Ishikawa (cell line): ENCODE measurements at regions not wholly inside any gene's neighbourhood (a gene's known extent, or its start where the extent isn't known, plus 50 kb on each side); places are given as distances from the start of the nearest gene placed in this dataset.

ENCODE experiments used
- CEBPB ChIP-seq: IDR thresholded peaks from 2 replicates; pipeline ENCODE4 v1.6.1; 2012
- CREB1 ChIP-seq: IDR thresholded peaks from 2 replicates; pipeline ENCODE4 v1.6.1; 2012; ENCODE audit warnings: low read depth
- EGR1 ChIP-seq: IDR thresholded peaks from 2 replicates; pipeline ENCODE4 v1.6.1; 2012
- EP300 ChIP-seq: IDR thresholded peaks from 2 replicates; pipeline ENCODE4 v1.6.1; 2012; ENCODE audit warnings: borderline replicate concordance
- FOXM1 ChIP-seq: IDR thresholded peaks from 2 replicates; pipeline ENCODE4 v1.6.1; 2012; ENCODE audit warnings: low read depth, borderline replicate concordance
- NFIC ChIP-seq: IDR thresholded peaks from 2 replicates; pipeline ENCODE4 v1.6.1; 2012
- RAD21 ChIP-seq: IDR thresholded peaks from 2 replicates; pipeline ENCODE4 v1.6.1; 2012; ENCODE audit warnings: low read depth
- TAF1 ChIP-seq: IDR thresholded peaks from 2 replicates; pipeline ENCODE4 v1.6.1; 2012; ENCODE audit warnings: low read depth, mild to moderate bottlenecking
- TCF12 ChIP-seq: IDR thresholded peaks from 2 replicates; pipeline ENCODE4 v1.6.1; 2012; ENCODE audit warnings: low read depth
- TEAD4 ChIP-seq: IDR thresholded peaks from 2 replicates; pipeline ENCODE4 v1.6.1; 2012
- YY1 ChIP-seq: IDR thresholded peaks from 2 replicates; pipeline ENCODE4 v1.6.1; 2012; ENCODE audit warnings: low read depth
- ZBTB7A ChIP-seq: IDR thresholded peaks from 2 replicates; pipeline ENCODE4 v1.6.1; 2012; ENCODE audit warnings: low read depth
- TF ChIP-seq, protein P1 (sequence below): IDR thresholded peaks from 2 replicates; pipeline ENCODE4 v1.6.1; 2012
- TF ChIP-seq, protein P2 (sequence below): IDR thresholded peaks from 2 replicates; pipeline ENCODE4 v1.6.1; 2012
- TF ChIP-seq, protein P3 (sequence below): IDR thresholded peaks from 2 replicates; pipeline ENCODE4 v1.6.1; 2012; ENCODE audit warnings: low read depth, mild to moderate bottlenecking

DNA sequence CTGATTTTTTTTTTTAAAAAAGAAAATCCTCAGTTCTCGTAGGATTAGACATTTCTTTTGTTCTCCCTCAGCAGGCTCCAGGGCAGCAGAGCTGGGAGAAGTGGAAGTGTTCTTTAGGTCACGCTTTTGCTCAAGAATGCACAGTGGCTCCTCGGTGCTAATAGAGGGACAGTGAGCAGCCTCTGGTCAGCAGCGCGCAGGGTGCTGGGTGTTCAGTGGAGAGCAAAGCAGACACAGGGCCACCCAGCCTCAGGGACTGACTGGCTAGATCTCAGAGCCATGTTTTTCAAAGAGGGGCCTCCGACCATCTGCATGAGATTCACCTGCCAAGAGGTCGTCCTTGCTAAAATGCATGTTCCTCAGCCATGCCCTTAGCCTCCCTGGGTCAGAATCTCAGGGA, 218.8 kb downstream of the HAUS1 start:
- TF ChIP-seq, protein P1, sequence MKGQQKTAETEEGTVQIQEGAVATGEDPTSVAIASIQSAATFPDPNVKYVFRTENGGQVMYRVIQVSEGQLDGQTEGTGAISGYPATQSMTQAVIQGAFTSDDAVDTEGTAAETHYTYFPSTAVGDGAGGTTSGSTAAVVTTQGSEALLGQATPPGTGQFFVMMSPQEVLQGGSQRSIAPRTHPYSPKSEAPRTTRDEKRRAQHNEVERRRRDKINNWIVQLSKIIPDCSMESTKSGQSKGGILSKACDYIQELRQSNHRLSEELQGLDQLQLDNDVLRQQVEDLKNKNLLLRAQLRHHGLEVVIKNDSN: no peak
- TF ChIP-seq TAF1 (no peak), RAD21 (no peak), EGR1 (no peak), CREB1 (no peak), TEAD4 (no peak), NFIC (no peak), CEBPB (no peak), EP300 (no peak), FOXM1 (no peak), TCF12 (no peak), YY1 (no peak), ZBTB7A (no peak)
- TF ChIP-seq, protein P2, sequence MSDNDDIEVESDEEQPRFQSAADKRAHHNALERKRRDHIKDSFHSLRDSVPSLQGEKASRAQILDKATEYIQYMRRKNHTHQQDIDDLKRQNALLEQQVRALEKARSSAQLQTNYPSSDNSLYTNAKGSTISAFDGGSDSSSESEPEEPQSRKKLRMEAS: no peak
- TF ChIP-seq, protein P3, sequence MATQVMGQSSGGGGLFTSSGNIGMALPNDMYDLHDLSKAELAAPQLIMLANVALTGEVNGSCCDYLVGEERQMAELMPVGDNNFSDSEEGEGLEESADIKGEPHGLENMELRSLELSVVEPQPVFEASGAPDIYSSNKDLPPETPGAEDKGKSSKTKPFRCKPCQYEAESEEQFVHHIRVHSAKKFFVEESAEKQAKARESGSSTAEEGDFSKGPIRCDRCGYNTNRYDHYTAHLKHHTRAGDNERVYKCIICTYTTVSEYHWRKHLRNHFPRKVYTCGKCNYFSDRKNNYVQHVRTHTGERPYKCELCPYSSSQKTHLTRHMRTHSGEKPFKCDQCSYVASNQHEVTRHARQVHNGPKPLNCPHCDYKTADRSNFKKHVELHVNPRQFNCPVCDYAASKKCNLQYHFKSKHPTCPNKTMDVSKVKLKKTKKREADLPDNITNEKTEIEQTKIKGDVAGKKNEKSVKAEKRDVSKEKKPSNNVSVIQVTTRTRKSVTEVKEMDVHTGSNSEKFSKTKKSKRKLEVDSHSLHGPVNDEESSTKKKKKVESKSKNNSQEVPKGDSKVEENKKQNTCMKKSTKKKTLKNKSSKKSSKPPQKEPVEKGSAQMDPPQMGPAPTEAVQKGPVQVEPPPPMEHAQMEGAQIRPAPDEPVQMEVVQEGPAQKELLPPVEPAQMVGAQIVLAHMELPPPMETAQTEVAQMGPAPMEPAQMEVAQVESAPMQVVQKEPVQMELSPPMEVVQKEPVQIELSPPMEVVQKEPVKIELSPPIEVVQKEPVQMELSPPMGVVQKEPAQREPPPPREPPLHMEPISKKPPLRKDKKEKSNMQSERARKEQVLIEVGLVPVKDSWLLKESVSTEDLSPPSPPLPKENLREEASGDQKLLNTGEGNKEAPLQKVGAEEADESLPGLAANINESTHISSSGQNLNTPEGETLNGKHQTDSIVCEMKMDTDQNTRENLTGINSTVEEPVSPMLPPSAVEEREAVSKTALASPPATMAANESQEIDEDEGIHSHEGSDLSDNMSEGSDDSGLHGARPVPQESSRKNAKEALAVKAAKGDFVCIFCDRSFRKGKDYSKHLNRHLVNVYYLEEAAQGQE: no peak

DNA sequence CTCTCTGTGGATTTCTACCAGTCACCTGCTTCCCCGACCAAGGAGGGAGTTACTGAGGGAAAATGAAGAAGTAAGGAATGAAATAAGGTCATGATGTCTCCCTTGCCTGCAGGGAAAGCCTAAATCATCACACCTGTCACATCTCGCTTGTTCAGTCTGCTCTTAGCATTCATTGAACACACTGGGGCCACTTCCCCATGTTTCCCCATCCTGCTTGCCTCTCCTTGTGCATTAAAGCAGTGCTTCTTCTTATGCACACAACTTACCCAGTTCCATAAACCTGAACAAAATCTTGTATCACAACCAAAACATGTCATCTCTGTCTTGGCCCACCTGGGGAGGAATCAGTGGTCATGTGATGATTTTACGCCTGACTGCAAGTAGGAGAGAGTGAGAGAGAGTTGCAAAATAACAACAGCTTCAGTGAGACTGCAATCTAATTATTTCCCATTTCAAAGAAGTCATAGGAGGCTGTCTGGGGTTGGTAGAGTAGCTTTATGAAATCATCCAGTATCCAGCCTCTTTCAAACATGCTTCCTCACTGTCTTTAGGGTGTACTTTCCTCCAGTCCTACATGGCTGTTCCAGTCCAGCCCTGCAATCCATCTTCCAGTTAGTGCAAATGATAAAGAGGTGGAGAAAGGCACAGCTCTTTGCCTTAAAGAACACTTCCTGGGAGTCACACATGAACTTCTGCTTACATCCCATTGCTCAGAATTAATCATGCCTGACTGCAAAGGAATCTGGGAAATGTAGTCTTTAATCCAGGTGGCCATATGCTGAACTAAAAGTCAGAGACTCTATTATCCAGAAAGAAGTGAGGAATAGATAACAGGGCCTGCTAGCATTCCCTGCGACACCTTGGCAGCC, 220.1 kb downstream of the HAUS1 start:
- TF ChIP-seq EP300 (no peak), TAF1 (no peak), CREB1 (no peak), NFIC (no peak), TCF12 (no peak), YY1 (peak; percentile 88), EGR1 (no peak), RAD21 (no peak), CEBPB (no peak)
- TF ChIP-seq, protein P3: no peak
- TF ChIP-seq, protein P2: no peak
- TF ChIP-seq, protein P1: peak; percentile 84

DNA sequence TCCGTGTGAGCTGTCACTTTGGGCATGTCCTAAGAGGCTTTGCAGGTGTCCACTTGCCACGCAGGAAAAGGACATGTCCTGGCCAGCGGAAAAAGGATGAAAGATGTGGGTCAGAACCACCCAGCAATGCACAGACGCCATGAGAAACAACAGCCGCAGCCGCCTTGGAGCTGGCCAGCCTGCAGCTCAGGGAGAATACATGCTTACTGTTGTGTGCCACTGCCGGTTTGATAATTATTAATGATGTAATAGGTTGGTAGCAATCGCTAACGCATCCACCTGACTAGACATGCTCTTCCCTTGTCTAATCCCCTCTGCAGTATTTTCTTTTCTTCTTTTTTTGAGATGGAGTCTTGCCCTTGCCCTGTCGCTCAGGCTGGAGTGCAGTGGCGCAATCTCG, 221.7 kb downstream of the HAUS1 start:
- no peak for TF ChIP-seq FOXM1
- no peak for TF ChIP-seq CEBPB
- TF ChIP-seq TCF12: no peak
- no peak for TF ChIP-seq TEAD4
- TF ChIP-seq YY1: no peak
- no peak for TF ChIP-seq CREB1
- no peak for TF ChIP-seq EGR1
- no peak for TF ChIP-seq NFIC
- TF ChIP-seq RAD21: no peak

DNA sequence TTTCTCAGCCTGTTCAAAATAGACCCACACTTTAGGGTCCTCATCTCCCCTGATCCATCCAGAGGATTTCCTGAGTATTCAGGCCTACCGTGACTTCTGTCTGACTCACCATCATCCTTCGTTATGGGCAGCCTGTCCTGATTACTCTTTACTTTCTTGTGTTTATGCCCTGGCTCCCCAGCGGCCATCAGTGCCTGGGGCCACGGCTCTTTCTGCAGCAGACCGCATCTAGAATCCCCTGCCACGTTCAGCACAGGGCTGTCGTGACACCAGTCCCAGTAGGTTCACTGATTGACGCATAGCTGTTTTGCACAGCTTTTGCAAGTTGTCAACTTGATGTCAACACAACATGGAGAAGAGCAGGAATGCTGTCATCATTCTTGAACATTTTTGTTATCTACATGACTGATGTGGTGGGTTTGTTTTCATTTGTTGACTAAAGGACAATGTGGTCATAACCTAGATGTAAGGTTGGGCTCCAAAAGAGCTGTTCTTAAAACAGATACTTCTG, 225.6 kb downstream of the HAUS1 start:
- TF ChIP-seq FOXM1: no peak
- no peak for TF ChIP-seq EP300
- no peak for TF ChIP-seq NFIC
- no peak for TF ChIP-seq YY1
- no peak for TF ChIP-seq RAD21
- no peak for TF ChIP-seq TCF12
- TF ChIP-seq, protein P2: no peak
- TF ChIP-seq ZBTB7A: no peak
- no peak for TF ChIP-seq EGR1
- TF ChIP-seq, protein P1: no peak

DNA sequence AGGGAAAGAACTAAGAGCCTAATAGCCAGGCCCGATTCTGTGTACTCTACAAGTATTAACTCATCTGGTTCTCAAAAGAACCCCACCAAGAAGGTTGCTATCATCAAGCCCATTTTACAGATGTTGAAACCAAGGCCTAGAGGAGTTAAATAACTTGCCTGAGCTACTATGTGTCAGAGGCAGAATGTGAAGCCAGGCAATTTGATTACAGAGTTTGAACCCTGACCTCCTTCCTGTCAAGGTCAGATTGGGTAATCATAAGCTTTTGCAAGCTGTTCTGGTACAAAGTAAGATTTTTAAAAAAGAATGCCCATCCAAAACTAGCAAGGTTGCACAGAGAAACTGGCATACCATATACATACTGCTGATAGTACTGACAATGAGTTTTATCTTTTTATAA, 227.1 kb downstream of the HAUS1 start:
- TF ChIP-seq YY1 (no peak), FOXM1 (no peak), CEBPB (no peak), NFIC (no peak), TCF12 (no peak), TAF1 (no peak), EP300 (no peak), TEAD4 (no peak), CREB1 (no peak), RAD21 (no peak), ZBTB7A (no peak), EGR1 (no peak)
- TF ChIP-seq, protein P2: no peak
- TF ChIP-seq, protein P1: no peak
- TF ChIP-seq, protein P3: no peak
